Common myeloid progenitor, CD34-positive (primary cell): ENCODE measurements at regions not wholly inside any gene's neighbourhood (a gene's known extent, or its start where the extent isn't known, plus 50 kb on each side); places are given as distances from the start of the nearest gene placed in this dataset.
A peak's percentile ranks its signal among the peaks of the same experiment; 100 is the strongest.

Experiments
- CTCF ChIA-PET: fragments of 350-600 bp; sonication (Branson Sonifier 250); formaldehyde crosslinking; loops from one replicate; lab custom pipeline; 2021; ENCODE audit warnings: antibody characterized with exemption; lab: Charles Lee
- POLR2A ChIA-PET: fragments of 350-600 bp; sonication (Branson Sonifier 250); formaldehyde crosslinking; loops from one replicate; lab custom pipeline; 2021; ENCODE audit warnings: antibody characterized with exemption; lab: Charles Lee
- DNase-seq, 3 donors: peaks; one replicate each; pipeline versions ENCODE4 v3.0.0 to v3.0.0-alpha.2; 2013
- H3K27ac ChIP-seq, 2 experiments: 1 replicate in 1 of 2; 2 replicates in 1 of 2; pipeline ENCODE4 v1.7.0; 2013; ENCODE audit warnings: inconsistent platforms in 2 of 2, low read length in 2 of 2, mild to moderate bottlenecking in 2 of 2, low read depth in 1 of 2, moderate library complexity in 1 of 2; ENCODE audit not compliant: severe bottlenecking in 2 of 2, insufficient read depth in 1 of 2, poor library complexity in 1 of 2
- H3K27me3 ChIP-seq, 5 experiments: replicated peaks in 2 of 5; 1 replicate in 3 of 5; 2 replicates in 2 of 5; pipeline versions ENCODE4 v1.6.1 to v1.7.0; 2013; ENCODE audit warnings: low read length in 4 of 5, mild to moderate bottlenecking in 2 of 5, moderate library complexity in 2 of 5, inconsistent platforms in 1 of 5; ENCODE audit not compliant: insufficient read depth in 5 of 5, control insufficient read depth in 4 of 5
- H3K36me3 ChIP-seq, 4 experiments: 1 replicate in 2 of 4; 2 replicates in 2 of 4; pipeline versions ENCODE4 v1.6.1 to v1.7.0; 2013; ENCODE audit warnings: low read length in 3 of 4, control low read depth in 1 of 4, mild to moderate bottlenecking in 1 of 4; ENCODE audit not compliant: control insufficient read depth in 4 of 4, insufficient read depth in 4 of 4
- H3K4me1 ChIP-seq, 4 experiments: 1 replicate in 3 of 4; 2 replicates in 1 of 4; pipeline versions ENCODE4 v1.6.1 to v1.7.1; 2013; ENCODE audit warnings: low read length in 3 of 4, mild to moderate bottlenecking in 3 of 4, control low read depth in 1 of 4, inconsistent platforms in 1 of 4, moderate library complexity in 1 of 4; ENCODE audit not compliant: control insufficient read depth in 4 of 4, insufficient read depth in 4 of 4; ENCODE audit errors: control extremely low read depth in 1 of 4
- H3K4me3 ChIP-seq, 7 experiments: 1 replicate in 4 of 7; 2 replicates in 3 of 7; pipeline versions ENCODE4 v1.5.1 to v1.7.0; 2013; ENCODE audit warnings: mild to moderate bottlenecking in 7 of 7, low read length in 6 of 7, moderate library complexity in 6 of 7, inconsistent platforms in 2 of 7, low read depth in 2 of 7, control low read depth in 1 of 7; ENCODE audit not compliant: insufficient read depth in 4 of 7, control insufficient read depth in 1 of 7; ENCODE audit errors: extremely low read depth in 1 of 7
- H3K9me3 ChIP-seq, 5 experiments: 1 replicate in 4 of 5; 2 replicates in 1 of 5; pipeline versions ENCODE4 v1.6.1 to v1.7.1; 2013; ENCODE audit warnings: low read length in 4 of 5, mild to moderate bottlenecking in 2 of 5, inconsistent platforms in 1 of 5, low read depth in 1 of 5, moderate library complexity in 1 of 5; ENCODE audit not compliant: control insufficient read depth in 4 of 5, insufficient read depth in 2 of 5; ENCODE audit errors: control extremely low read depth in 1 of 5
- WGBS: methylation state at CpG from one replicate; pipeline ENCODE4 v1.1.5; 2013; ENCODE audit not compliant: insufficient coverage; 5-methylcytosine and 5-hydroxymethylcytosine counted together

- peaks cover 0 to 3% (median 0%) of the 10 kb centered on the region in 5 experiments for H3K27me3 ChIP-seq
- no peak overlapping the region for H3K27ac ChIP-seq
- no peak overlapping the region for H3K4me3 ChIP-seq
- no peak for DNase-seq
- no peaks in the 10 kb centered on the region for H3K36me3 ChIP-seq
- no peaks in the 10 kb centered on the region for H3K9me3 ChIP-seq
- 82% methylated on average over 2 of the region's 3 CpGs for WGBS
- H3K4me1 ChIP-seq, result no peaks in the 10 kb centered on the region
- POLR2A ChIA-PET, result interaction anchor here (0.5 kb wide), 1 partner anchor 368 kb away, joined by 3 read pairs; no protein-coding TSS in a partner anchor
- CTCF ChIA-PET, result interaction anchor here (0.8 to 5.4 kb wide), 5 partner anchors 8 to 407 kb away, joined by 3 to 36 read pairs (median 3); no protein-coding TSS in a partner anchor
Observed at GRCh38 chr13:27353708-27354107, 70.7 kb upstream of the GTF3A start.

GRCh38 chr13:27354379-27354778 lies 70.0 kb upstream of the GTF3A start:
- peaks cover 0 to 3% (median 0%) of the 10 kb centered on the region in 5 experiments for H3K27me3 ChIP-seq
- POLR2A ChIA-PET, result no interaction called here
- no peaks in the 10 kb centered on the region for H3K4me1 ChIP-seq
- no peaks in the 10 kb centered on the region for H3K9me3 ChIP-seq
- no peaks in the 10 kb centered on the region for H3K36me3 ChIP-seq
- DNase-seq, result no peak
- no peak overlapping the region for H3K4me3 ChIP-seq
- H3K27ac ChIP-seq, result no peak overlapping the region
- CTCF ChIA-PET, result interaction anchor here (1.0 to 5.4 kb wide), 4 partner anchors 13 to 472 kb away, joined by 3 to 36 read pairs (median 12); no protein-coding TSS in a partner anchor
- WGBS, result 93% methylated on average over 3 of the region's 3 CpGs

GRCh38 chr13:27355894-27356293 lies 68.5 kb upstream of the GTF3A start:
- WGBS, result 100% methylated on average over 7 of the region's 7 CpGs
- no peak overlapping the region for H3K4me3 ChIP-seq
- peaks cover 0 to 5% (median 0%) of the 10 kb centered on the region in 5 experiments for H3K27me3 ChIP-seq
- no peaks in the 10 kb centered on the region for H3K9me3 ChIP-seq
- DNase-seq, result no peak
- H3K27ac ChIP-seq, result no peak overlapping the region
- POLR2A ChIA-PET, result no interaction called here
- no peaks in the 10 kb centered on the region for H3K36me3 ChIP-seq
- H3K4me1 ChIP-seq, result no peaks in the 10 kb centered on the region
- CTCF ChIA-PET, result interaction anchor here (0.9 to 2.1 kb wide), 9 partner anchors 10 to 406 kb away, joined by 3 to 6 read pairs (median 4); no protein-coding TSS in a partner anchor

GRCh38 chr13:27358420-27358819 lies 66.0 kb upstream of the GTF3A start:
- no peak for DNase-seq
- Histone ChIP-seq H3K9me3 (no peaks in the 10 kb centered on the region), H3K4me3 (no peak overlapping the region), H3K27me3 (peaks cover 0 to 15% (median 2%) of the 10 kb centered on the region in 5 experiments), H3K27ac (no peak overlapping the region), H3K36me3 (no peaks in the 10 kb centered on the region), H3K4me1 (peaks cover 0 to 11% (median 10%) of the 10 kb centered on the region in 4 experiments)
- CTCF ChIA-PET, result interaction anchor here (0.8 to 11.7 kb wide), 20 partner anchors 9 to 625 kb away, joined by 3 to 181 read pairs (median 4); no protein-coding TSS in a partner anchor
- no CpG with 5 or more reads among the region's 6 CpGs for WGBS
- POLR2A ChIA-PET, result no interaction called here

GRCh38 chr13:27359199-27359821 lies 65.1 kb upstream of the GTF3A start:
- H3K27me3 ChIP-seq, result peaks cover 0 to 19% (median 2%) of the 10 kb centered on the region in 5 experiments
- ChIA-PET POLR2A (interaction anchor here (1.0 kb wide), 1 partner anchor 374 kb away, joined by 3 read pairs; no protein-coding TSS in a partner anchor), CTCF (interaction anchor here (0.8 to 11.7 kb wide), 24 partner anchors 10 to 624 kb away, joined by 3 to 181 read pairs (median 4); no protein-coding TSS in a partner anchor)
- H3K4me1 ChIP-seq, result peaks cover 0 to 11% (median 10%) of the 10 kb centered on the region in 4 experiments
- DNase-seq, result peak; percentile 65 to 80 (median 70)
- H3K36me3 ChIP-seq, result no peaks in the 10 kb centered on the region
- H3K27ac ChIP-seq, result no peak overlapping the region
- WGBS, result 29% methylated on average over 1 of the region's 6 CpGs
- no peaks in the 10 kb centered on the region for H3K9me3 ChIP-seq
- H3K4me3 ChIP-seq, result no peak overlapping the region

- peaks cover 0 to 11% (median 10%) of the 10 kb centered on the region in 4 experiments for H3K4me1 ChIP-seq
Observed at GRCh38 chr13:27360562-27360961, 63.9 kb upstream of the GTF3A start.

More at GRCh38 chr13:27360562-27360961, 63.9 kb upstream of the GTF3A start:
- Histone ChIP-seq H3K4me3 (no peak overlapping the region), H3K9me3 (no peaks in the 10 kb centered on the region), H3K36me3 (no peaks in the 10 kb centered on the region), H3K27ac (no peak overlapping the region), H3K27me3 (peaks cover 0 to 19% (median 4%) of the 10 kb centered on the region in 5 experiments)
- POLR2A ChIA-PET, result interaction anchor here (0.7 kb wide), 1 partner anchor 413 kb away, joined by 3 read pairs; no protein-coding TSS in a partner anchor
- CTCF ChIA-PET, result interaction anchor here (0.7 to 11.7 kb wide), 18 partner anchors 11 to 637 kb away, joined by 3 to 181 read pairs (median 6); no protein-coding TSS in a partner anchor
- DNase-seq, result no peak
- 94% methylated on average over 7 of the region's 9 CpGs for WGBS
